Endothelial cell of umbilical vein (primary cell): ENCODE measurements at regions not wholly inside any gene's neighbourhood (a gene's known extent, or its start where the extent isn't known, plus 50 kb on each side); places are given as distances from the start of the nearest gene placed in this dataset.

ENCODE experiments used
- CTCF ChIP-seq, 2 donors: IDR thresholded peaks; 1 replicate in 1 of 2; 2 replicates in 1 of 2; pipeline ENCODE4 v1.5.1; 2011; ENCODE audit warnings: low read length in 2 of 2, mild to moderate bottlenecking in 2 of 2, moderate library complexity in 2 of 2, control low read depth in 1 of 2, inconsistent platforms in 1 of 2, low read depth in 1 of 2; ENCODE audit not compliant: insufficient read depth in 1 of 2; ENCODE audit errors: extremely low read depth in 1 of 2
- EZH2 ChIP-seq: IDR thresholded peaks from 2 replicates; pipeline ENCODE4 v1.6.1; 2012; ENCODE audit warnings: borderline replicate concordance, low read depth, mild to moderate bottlenecking, moderate library complexity, low read length, inconsistent platforms; ENCODE audit not compliant: severe bottlenecking
- FOS ChIP-seq: IDR thresholded peaks from 2 replicates; pipeline ENCODE4 v1.6.1; 2011; ENCODE audit warnings: mild to moderate bottlenecking, low read length, moderate library complexity, borderline replicate concordance; ENCODE audit not compliant: insufficient read depth
- MAX ChIP-seq: IDR thresholded peaks from 2 replicates; pipeline ENCODE4 v1.6.1; 2011; ENCODE audit not compliant: insufficient read depth, insufficient read length
- POLR2A ChIP-seq: IDR thresholded peaks from 2 replicates; pipeline ENCODE4 v1.6.1; 2012; ENCODE audit warnings: low read depth, mild to moderate bottlenecking, control low read depth, low read length
- POLR2AphosphoS5 ChIP-seq: IDR thresholded peaks from 2 replicates; pipeline ENCODE4 v1.6.1; 2012; ENCODE audit warnings: low read depth, mild to moderate bottlenecking, control low read depth, low read length, moderate library complexity; ENCODE audit not compliant: insufficient read depth

- no peak for TF ChIP-seq CTCF (IDR thresholded peaks at IDR 0.05; ENCODE audit: extremely low read depth in 1 of 2, insufficient read depth in 1 of 2, low read depth in 1 of 2, low read length in 2 of 2)
- TF ChIP-seq POLR2AphosphoS5: no peak
- no peak for TF ChIP-seq POLR2A
- no peak for TF ChIP-seq EZH2
- TF ChIP-seq FOS: no peak
- TF ChIP-seq MAX: no peak
These were observed 61.6 kb upstream of the GATA2 start for GRCh38 chr3:128554465-128555097.
